ENCODE measurements at regions not wholly inside any gene's neighbourhood (a gene's known extent, or its start where the extent isn't known, plus 50 kb on each side); places are given as distances from the start of the nearest gene placed in this dataset.
"Not testable (repeated sequence)": the region's sequence is repeated elsewhere in the genome, so short reads cannot be mapped to it uniquely, and the experiment has no call there.

GRCh38 chr19:20292520-20292919 is 125.5 kb downstream of the ZNF486 start:
- not testable (repeated sequence) for DNase-seq

GRCh38 chr19:20289186-20289585 is 122.2 kb downstream of the ZNF486 start:
- no peak for DNase-seq

GRCh38 chr19:20287070-20287469 is 120.1 kb downstream of the ZNF486 start:
- DNase-seq: no peak

DNA sequence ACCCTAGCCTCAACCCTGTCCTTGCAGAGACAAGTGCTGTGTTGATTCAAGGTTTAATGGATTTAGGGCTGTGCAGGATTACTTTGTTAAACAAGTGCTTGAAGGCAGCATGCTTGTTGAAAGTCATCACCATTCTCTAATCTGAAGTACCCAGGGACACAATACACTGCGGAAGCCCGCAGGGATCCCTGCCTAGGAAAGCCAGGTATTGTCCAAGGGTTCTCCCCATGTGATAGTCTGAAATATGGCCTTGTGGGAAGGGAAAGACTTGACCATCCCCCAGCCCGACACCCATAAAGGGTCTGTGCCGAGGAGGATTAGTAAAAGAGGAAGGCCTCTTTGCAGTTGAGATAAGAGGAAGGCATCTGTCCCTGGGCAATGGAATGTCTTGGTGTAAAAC is 118.9 kb downstream of the ZNF486 start:
- not testable (repeated sequence) for DNase-seq

GRCh38 chr19:20279516-20279915 is 112.5 kb downstream of the ZNF486 start:
- DNase-seq: no peak

GRCh38 chr19:20278342-20278741 is 111.3 kb downstream of the ZNF486 start:
- no peak for DNase-seq

DNA sequence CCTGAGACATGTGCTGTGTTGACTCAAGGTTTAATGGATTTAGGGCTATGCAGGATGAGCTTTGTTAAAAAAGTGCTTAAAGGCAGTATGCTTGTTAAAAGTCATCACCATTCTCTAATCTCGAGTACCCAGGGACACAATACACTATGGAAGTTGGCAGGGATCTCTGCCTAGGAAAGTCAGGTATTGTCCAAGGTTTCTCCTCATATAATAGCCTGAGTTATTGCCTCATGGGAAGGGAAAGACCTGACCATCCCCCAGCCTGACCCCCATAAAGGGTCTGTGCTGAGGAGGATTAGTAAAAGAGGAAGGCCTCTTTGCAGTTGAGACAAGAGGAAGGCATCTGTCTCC is 109.7 kb downstream of the ZNF486 start:
- not testable (repeated sequence) for DNase-seq

GRCh38 chr19:20276011-20276731 is 109.2 kb downstream of the ZNF486 start:
- DNase-seq: no peak

DNA sequence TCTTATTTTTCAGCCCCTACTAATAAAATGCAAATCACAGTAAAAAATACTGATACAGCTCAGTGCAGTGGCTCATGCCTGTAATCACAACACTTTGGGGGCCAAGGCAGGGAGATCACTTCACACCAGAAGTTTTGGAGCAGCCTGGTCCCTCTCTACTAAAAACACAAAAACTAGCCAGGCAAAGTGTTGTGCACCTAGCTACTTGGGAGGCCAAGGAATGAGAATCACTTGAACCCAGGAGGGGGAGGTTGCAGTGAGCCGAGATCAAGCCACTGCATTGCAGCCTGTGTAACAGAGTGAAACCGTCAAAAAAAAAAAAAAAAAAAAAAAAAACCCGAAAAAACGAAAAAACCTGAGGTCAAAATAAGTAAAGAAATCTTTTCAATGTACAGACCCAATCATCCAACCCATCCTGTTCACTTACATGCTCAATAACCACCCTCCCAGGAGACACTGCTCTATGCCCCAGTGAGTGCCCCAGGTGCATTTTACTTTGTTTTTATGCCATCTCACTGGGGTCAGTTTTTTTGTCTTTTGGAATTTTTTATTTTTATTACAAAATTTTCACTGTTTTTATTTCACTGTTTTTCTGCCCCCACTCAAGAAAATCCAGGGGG is 107.0 kb downstream of the ZNF486 start:
- DNase-seq: no peak

- DNase-seq: no peak
Measured at GRCh38 chr19:20273376-20273775, 106.4 kb downstream of the ZNF486 start.

DNA sequence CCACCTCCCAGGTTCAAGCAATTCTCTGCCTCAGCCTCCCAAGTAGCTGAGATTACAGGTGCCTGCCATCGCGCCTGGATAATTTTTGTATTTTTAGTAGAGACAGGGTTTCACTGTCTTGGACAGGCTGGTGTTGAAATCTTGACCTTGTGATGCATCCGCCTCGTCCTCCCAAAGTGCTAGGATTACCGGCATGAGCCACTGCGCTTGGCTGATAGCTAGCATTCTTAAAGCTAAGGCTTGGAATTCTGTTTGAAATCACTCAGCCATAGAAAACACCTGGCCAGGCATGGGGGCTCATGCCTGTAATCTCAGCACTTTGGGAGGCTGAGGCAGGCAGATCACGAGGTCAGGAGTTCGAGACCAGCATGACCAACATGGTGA is 105.6 kb downstream of the ZNF486 start:
- DNase-seq: not testable (repeated sequence)

GRCh38 chr19:20271927-20272626 is 105.1 kb downstream of the ZNF486 start:
- DNase-seq: not testable (repeated sequence)

DNA sequence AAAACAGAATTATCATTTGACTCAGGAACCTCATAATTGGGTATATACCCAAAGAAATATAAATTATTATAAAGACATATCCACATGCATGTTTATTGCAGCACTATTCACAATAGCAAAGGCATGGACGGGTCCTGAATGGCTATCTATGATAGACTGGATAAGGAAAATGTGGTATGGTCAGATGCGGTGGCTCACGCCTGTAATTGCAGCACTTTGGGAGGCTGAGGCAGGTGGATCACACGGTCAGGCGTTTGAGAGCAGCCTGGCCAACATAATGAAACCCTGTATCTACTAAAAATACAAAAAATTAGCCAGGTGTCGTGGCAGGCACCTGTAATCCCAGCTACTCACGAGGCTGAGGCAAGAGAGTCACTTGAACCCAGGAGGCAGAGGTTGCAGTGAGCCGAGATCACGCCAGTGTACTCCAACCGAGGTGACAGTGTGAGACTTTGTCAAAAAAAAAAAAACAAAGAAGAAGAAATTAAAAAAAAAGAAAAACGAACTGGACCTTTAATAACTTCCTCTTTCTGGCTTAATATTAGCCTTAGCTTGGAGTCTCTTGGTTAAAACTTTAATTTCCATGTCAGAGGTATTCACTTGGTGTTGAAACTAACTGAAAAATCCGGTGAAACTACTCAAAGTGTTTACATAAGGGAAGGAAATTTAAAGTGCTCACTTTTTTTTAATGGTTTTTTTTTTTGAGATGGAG is 104.4 kb downstream of the ZNF486 start:
- DNase-seq: no peak

GRCh38 chr19:20269461-20269860 is 102.4 kb downstream of the ZNF486 start:
- DNase-seq: no peak

GRCh38 chr19:20261513-20261912 is 94.5 kb downstream of the ZNF486 start:
- DNase-seq: not testable (repeated sequence)

GRCh38 chr19:20260738-20261137 is 93.7 kb downstream of the ZNF486 start:
- DNase-seq: not testable (repeated sequence)

- no peak for DNase-seq
Measured at GRCh38 chr19:20259615-20260014, 92.6 kb downstream of the ZNF486 start.

DNA sequence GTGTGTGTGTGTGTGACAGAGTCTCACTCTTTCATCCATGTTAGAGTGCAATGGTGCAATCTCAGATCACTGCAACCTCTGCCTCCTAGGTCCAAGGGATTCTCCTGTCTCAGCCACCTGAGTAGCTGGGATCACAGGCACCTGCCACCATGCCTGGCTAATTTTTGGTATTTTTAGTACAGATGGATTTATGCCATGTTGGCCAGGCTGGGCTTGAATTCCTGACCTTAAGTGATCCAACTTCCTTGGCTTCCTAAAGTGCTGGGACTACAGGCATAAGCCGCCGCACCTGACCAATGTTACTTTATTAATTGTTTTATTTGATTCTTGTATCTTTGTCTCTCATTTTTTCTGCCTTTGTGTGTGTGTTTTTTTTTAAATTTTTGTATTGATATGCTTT is 89.6 kb downstream of the ZNF486 start:
- DNase-seq: no peak

GRCh38 chr19:20254121-20254520 is 87.1 kb downstream of the ZNF486 start:
- no peak for DNase-seq

- no peak for DNase-seq
Measured at GRCh38 chr19:20252613-20253012, 85.6 kb downstream of the ZNF486 start.

GRCh38 chr19:20250627-20251026 is 83.6 kb downstream of the ZNF486 start:
- no peak for DNase-seq

- DNase-seq: no peak
Measured at GRCh38 chr19:20250121-20250520, 83.1 kb downstream of the ZNF486 start.

Data from renal pelvis (tissue), 1 donor.